ENCODE measurements at regions not wholly inside any gene's neighbourhood (a gene's known extent, or its start where the extent isn't known, plus 50 kb on each side); places are given as distances from the start of the nearest gene placed in this dataset.

- no peak for DNase-seq
These were observed 140.6 kb upstream of the ID2 start for GRCh38 chr2:8541223-8541622.

GRCh38 chr2:8541636-8542035 lies 140.2 kb upstream of the ID2 start:
- no peak for DNase-seq

GRCh38 chr2:8542381-8543059 lies 139.3 kb upstream of the ID2 start:
- no peak for DNase-seq

- DNase-seq = no peak
These were observed 138.8 kb upstream of the ID2 start for GRCh38 chr2:8543060-8543382.

GRCh38 chr2:8543383-8544170 lies 138.3 kb upstream of the ID2 start:
- DNase-seq = peak; percentile 40

GRCh38 chr2:8544171-8544785 lies 137.6 kb upstream of the ID2 start:
- DNase-seq = no peak

GRCh38 chr2:8544786-8545694 lies 136.8 kb upstream of the ID2 start:
- no peak for DNase-seq

- DNase-seq = no peak
These were observed 135.9 kb upstream of the ID2 start for GRCh38 chr2:8545695-8546611.

- DNase-seq = no peak
These were observed 135.1 kb upstream of the ID2 start for GRCh38 chr2:8546612-8547283.

- no peak for DNase-seq
These were observed 134.4 kb upstream of the ID2 start for GRCh38 chr2:8547284-8548064.

- DNase-seq = no peak
These were observed 133.7 kb upstream of the ID2 start for GRCh38 chr2:8548065-8548618.

GRCh38 chr2:8548619-8549150 lies 133.2 kb upstream of the ID2 start:
- no peak for DNase-seq

- DNase-seq = peak; percentile 79
These were observed 132.5 kb upstream of the ID2 start for GRCh38 chr2:8549273-8549922.

GRCh38 chr2:8549942-8550341 lies 131.9 kb upstream of the ID2 start:
- no peak for DNase-seq

GRCh38 chr2:8550481-8550880 lies 131.4 kb upstream of the ID2 start:
- no peak for DNase-seq

GRCh38 chr2:8550937-8551621 lies 130.8 kb upstream of the ID2 start:
- no peak for DNase-seq

GRCh38 chr2:8551622-8552074 lies 130.2 kb upstream of the ID2 start:
- no peak for DNase-seq

GRCh38 chr2:8552293-8552801 lies 129.5 kb upstream of the ID2 start:
- no peak for DNase-seq

GRCh38 chr2:8553643-8554042 lies 128.2 kb upstream of the ID2 start:
- DNase-seq = no peak
